Neural progenitor cell (in vitro differentiated cells): ENCODE measurements at regions not wholly inside any gene's neighbourhood (a gene's known extent, or its start where the extent isn't known, plus 50 kb on each side); places are given as distances from the start of the nearest gene placed in this dataset.

Experiments
- DNase-seq: peaks from one replicate; pipeline ENCODE4 v3.0.0-alpha.2; 2016; ENCODE audit warnings: low spot score
- H2AFZ ChIP-seq: fragments of 200-600 bp; sonication (generic); replicated peaks from 2 replicates; pipeline ENCODE4 v1.6.1; 2016; ENCODE audit warnings: antibody characterized with exemption
- H3F3A ChIP-seq: fragments of 200-600 bp; sonication (generic); 2 replicates; pipeline ENCODE4 v1.6.1; 2016; ENCODE audit warnings: antibody characterized with exemption, low read depth
- H3K27ac ChIP-seq: fragments of 200-600 bp; sonication (generic); 2 replicates; pipeline ENCODE4 v1.5.1; 2016; ENCODE audit warnings: mild to moderate bottlenecking
- H3K27me3 ChIP-seq: fragments of 200-600 bp; sonication (generic); 2 replicates; pipeline ENCODE4 v1.6.1; 2016; ENCODE audit warnings: mild to moderate bottlenecking, moderate library complexity
- H3K36me3 ChIP-seq: fragments of 200-600 bp; sonication (generic); 2 replicates; pipeline ENCODE4 v1.5.1; 2016
- H3K4me1 ChIP-seq: fragments of 200-600 bp; sonication (generic); 2 replicates; pipeline ENCODE4 v1.6.1; 2016; ENCODE audit warnings: mixed run types
- H3K4me2 ChIP-seq: fragments of 200-600 bp; sonication (generic); 2 replicates; pipeline ENCODE4 v1.6.1; 2016
- H3K4me3 ChIP-seq: fragments of 200-600 bp; sonication (generic); 2 replicates; pipeline ENCODE4 v1.5.1; 2016
- H3K79me2 ChIP-seq: fragments of 200-600 bp; sonication (generic); 2 replicates; pipeline ENCODE4 v1.6.1; 2016; ENCODE audit warnings: low read depth
- H3K9ac ChIP-seq: fragments of 200-600 bp; sonication (generic); 2 replicates; pipeline ENCODE4 v1.6.1; 2016
- H3K9me3 ChIP-seq: fragments of 200-600 bp; sonication (generic); 2 replicates; pipeline ENCODE4 v1.5.1; 2016; ENCODE audit warnings: low read depth
- H4K20me1 ChIP-seq: fragments of 200-600 bp; sonication (generic); 2 replicates; pipeline ENCODE4 v1.6.1; 2016; ENCODE audit warnings: low read depth
- H3K27ac Mint-ChIP-seq: 3 replicates; pipeline ENCODE4 v1.8.0; 2021; ENCODE audit warnings: mixed read lengths
- H3K27me3 Mint-ChIP-seq: 2 replicates; pipeline ENCODE4 v1.8.0; 2022; ENCODE audit warnings: low read depth, mild to moderate bottlenecking, inconsistent platforms, moderate library complexity, mixed read lengths; ENCODE audit not compliant: insufficient read depth
- H3K36me3 Mint-ChIP-seq: 3 replicates; pipeline ENCODE4 v1.8.0; 2021; ENCODE audit warnings: mixed read lengths
- H3K4me1 Mint-ChIP-seq: 3 replicates; pipeline ENCODE4 v1.8.0; 2021; ENCODE audit warnings: mixed read lengths
- H3K4me3 Mint-ChIP-seq: 3 replicates; pipeline ENCODE4 v1.8.0; 2021; ENCODE audit warnings: mild to moderate bottlenecking, moderate library complexity, mixed read lengths
- H3K9me3 Mint-ChIP-seq: 3 replicates; pipeline ENCODE4 v1.8.0; 2020; ENCODE audit warnings: mixed read lengths
- CTCF ChIP-seq: fragments of 200-600 bp; sonication (generic); IDR thresholded peaks from 2 replicates; pipeline ENCODE4 v1.5.1; 2017; ENCODE audit warnings: antibody characterized with exemption, mild to moderate bottlenecking
- EZH2 ChIP-seq: fragments of 200-600 bp; sonication (generic); IDR thresholded peaks from 2 replicates; pipeline ENCODE4 v1.6.1; 2017; ENCODE audit warnings: antibody characterized with exemption, mild to moderate bottlenecking, moderate library complexity
- EZH2phosphoT487 ChIP-seq: fragments of 200-600 bp; sonication (generic); IDR thresholded peaks from 2 replicates; pipeline ENCODE4 v1.6.1; 2017; ENCODE audit warnings: antibody characterized with exemption

GRCh38 chr2:188675391-188676009 is 298.7 kb upstream of the COL3A1 start:
- H3K79me2 ChIP-seq: no peaks in the 10 kb centered on the region
- Mint-ChIP-seq H3K9me3 (no peaks in the 10 kb centered on the region), H3K36me3 (no peaks in the 10 kb centered on the region), H3K4me1 (no peaks in the 10 kb centered on the region), H3K27me3 (no peaks in the 10 kb centered on the region), H3K27ac (no peak overlapping the region), H3K4me3 (no peak overlapping the region)
- TF ChIP-seq EZH2phosphoT487: no peak
- TF ChIP-seq EZH2: no peak
- no peak for TF ChIP-seq CTCF
- no peaks in the 10 kb centered on the region for H3F3A ChIP-seq
- H3K4me2 ChIP-seq: no peak overlapping the region
- no peaks in the 10 kb centered on the region for H3K27me3 ChIP-seq
- DNase-seq: no peak
- H3K27ac ChIP-seq: no peak overlapping the region
- H4K20me1 ChIP-seq: no peaks in the 10 kb centered on the region
- H3K9ac ChIP-seq: no peak overlapping the region
- no peaks in the 10 kb centered on the region for H3K36me3 ChIP-seq
- no peaks in the 10 kb centered on the region for H3K9me3 ChIP-seq
- H2AFZ ChIP-seq: no peak overlapping the region
- no peak overlapping the region for H3K4me3 ChIP-seq
- H3K4me1 ChIP-seq: no peaks in the 10 kb centered on the region

GRCh38 chr2:188676010-188676400 is 298.2 kb upstream of the COL3A1 start:
- Histone ChIP-seq H3K27ac (no peak overlapping the region), H3F3A (no peaks in the 10 kb centered on the region), H3K4me2 (no peak overlapping the region), H3K9ac (no peak overlapping the region), H3K9me3 (no peaks in the 10 kb centered on the region), H3K4me1 (no peaks in the 10 kb centered on the region), H3K27me3 (no peaks in the 10 kb centered on the region), H3K4me3 (no peak overlapping the region), H4K20me1 (no peaks in the 10 kb centered on the region), H3K36me3 (no peaks in the 10 kb centered on the region), H3K79me2 (no peaks in the 10 kb centered on the region), H2AFZ (no peak overlapping the region)
- H3K27ac Mint-ChIP-seq: no peak overlapping the region
- no peak for TF ChIP-seq EZH2
- no peak for TF ChIP-seq CTCF
- no peak for TF ChIP-seq EZH2phosphoT487
- no peaks in the 10 kb centered on the region for H3K4me1 Mint-ChIP-seq
- no peaks in the 10 kb centered on the region for H3K27me3 Mint-ChIP-seq
- no peaks in the 10 kb centered on the region for H3K9me3 Mint-ChIP-seq
- DNase-seq: no peak
- H3K4me3 Mint-ChIP-seq: no peak overlapping the region
- no peaks in the 10 kb centered on the region for H3K36me3 Mint-ChIP-seq

- Histone ChIP-seq H2AFZ (no peak overlapping the region), H3K27me3 (no peaks in the 10 kb centered on the region), H4K20me1 (no peaks in the 10 kb centered on the region), H3K9ac (no peak overlapping the region), H3K4me3 (no peak overlapping the region), H3F3A (no peaks in the 10 kb centered on the region), H3K36me3 (no peaks in the 10 kb centered on the region), H3K9me3 (no peaks in the 10 kb centered on the region), H3K4me1 (no peaks in the 10 kb centered on the region), H3K4me2 (no peak overlapping the region), H3K79me2 (no peaks in the 10 kb centered on the region), H3K27ac (no peak overlapping the region)
- Mint-ChIP-seq H3K4me3 (no peak overlapping the region), H3K9me3 (no peaks in the 10 kb centered on the region), H3K27ac (no peak overlapping the region), H3K4me1 (no peaks in the 10 kb centered on the region), H3K27me3 (no peaks in the 10 kb centered on the region), H3K36me3 (no peaks in the 10 kb centered on the region)
- TF ChIP-seq EZH2phosphoT487 (no peak), CTCF (no peak), EZH2 (no peak)
- DNase-seq: no peak
Observed at GRCh38 chr2:188677142-188677541, 297.0 kb upstream of the COL3A1 start.
